ENCODE measurements at regions not wholly inside any gene's neighbourhood (a gene's known extent, or its start where the extent isn't known, plus 50 kb on each side); places are given as distances from the start of the nearest gene placed in this dataset.

- TF ChIP-seq POLR2A (IDR thresholded peaks at IDR 0.05) (no peak), CTCF (IDR thresholded peaks at IDR 0.05) (no peak), EP300 (IDR thresholded peaks at IDR 0.05; ENCODE audit: low read depth) (no peak), POLR2AphosphoS5 (IDR thresholded peaks at IDR 0.05) (no peak)
These were observed 495.3 kb upstream of the NMUR2 start for GRCh38 chr5:152900332-152900731.
